ENCODE measurements at regions not wholly inside any gene's neighbourhood (a gene's known extent, or its start where the extent isn't known, plus 50 kb on each side); places are given as distances from the start of the nearest gene placed in this dataset.

GRCh38 chr21:33968080-33968994 is 52.7 kb upstream of the ATP5PO start:
- TF ChIP-seq CTCF (conservative IDR thresholded peaks at IDR 0.05 in 1 of 2, IDR thresholded peaks at IDR 0.05 in 1 of 2; ENCODE audit: extremely low read depth in 1 of 2, insufficient read depth in 1 of 2, low read depth in 1 of 2, low read length in 2 of 2), result no peak
- no peak for TF ChIP-seq EZH2 (IDR thresholded peaks at IDR 0.05; ENCODE audit: borderline replicate concordance, low read length)

Measured in mammary epithelial cell (primary cell).